GM20000 (cell line): ENCODE measurements at regions not wholly inside any gene's neighbourhood (a gene's known extent, or its start where the extent isn't known, plus 50 kb on each side); places are given as distances from the start of the nearest gene placed in this dataset.

Experiments used
- DNase-seq: peaks from one replicate; pipeline ENCODE4 v3.0.0; 2012; ENCODE audit warnings: low spot score
- CTCF ChIP-seq: IDR thresholded peaks from 2 replicates; pipeline ENCODE4 v1.5.1; 2012; ENCODE audit warnings: mild to moderate bottlenecking, control low read depth; ENCODE audit errors: extremely low read depth, missing control alignments

- no peak for TF ChIP-seq CTCF
These were observed 407.6 kb downstream of the BCAT1 start for GRCh38 chr12:24541193-24541871.

GRCh38 chr12:24539646-24540045 is 409.3 kb downstream of the BCAT1 start:
- TF ChIP-seq CTCF: no peak

More at GRCh38 chr12:24541193-24541871, 407.6 kb downstream of the BCAT1 start:
- DNase-seq: no peak

GRCh38 chr12:24537083-24537860 is 411.6 kb downstream of the BCAT1 start:
- DNase-seq: no peak
- no peak for TF ChIP-seq CTCF

More at GRCh38 chr12:24539646-24540045, 409.3 kb downstream of the BCAT1 start:
- DNase-seq: no peak

GRCh38 chr12:24535334-24536069 is 413.4 kb downstream of the BCAT1 start:
- no peak for DNase-seq
- no peak for TF ChIP-seq CTCF

GRCh38 chr12:24534622-24535021 is 414.3 kb downstream of the BCAT1 start:
- TF ChIP-seq CTCF: no peak
- no peak for DNase-seq

GRCh38 chr12:24533716-24534352 is 415.1 kb downstream of the BCAT1 start:
- no peak for DNase-seq
- no peak for TF ChIP-seq CTCF

- DNase-seq: no peak
- no peak for TF ChIP-seq CTCF
These were observed 418.2 kb downstream of the BCAT1 start for GRCh38 chr12:24530689-24531088.
